Endodermal cell (in vitro differentiated cells): ENCODE measurements at regions not wholly inside any gene's neighbourhood (a gene's known extent, or its start where the extent isn't known, plus 50 kb on each side); places are given as distances from the start of the nearest gene placed in this dataset.
"Not testable (repeated sequence)": the region's sequence is repeated elsewhere in the genome, so short reads cannot be mapped to it uniquely, and the experiment has no call there.

Source experiments
- DNase-seq: peaks from one replicate; pipeline ENCODE4 v3.0.0-alpha.2; 2017
- H3K27ac ChIP-seq: 2 replicates; pipeline ENCODE4 v1.5.1; 2013; ENCODE audit warnings: mild to moderate bottlenecking, low read depth, low read length, moderate library complexity
- H3K27me3 ChIP-seq: 2 replicates; pipeline ENCODE4 v1.6.1; 2013; ENCODE audit warnings: mild to moderate bottlenecking, low read length, moderate library complexity; ENCODE audit not compliant: insufficient read depth, control insufficient read depth, poor library complexity, severe bottlenecking
- H3K36me3 ChIP-seq: 2 replicates; pipeline ENCODE4 v1.7.0; 2013; ENCODE audit warnings: mild to moderate bottlenecking, low read length, moderate library complexity; ENCODE audit not compliant: control insufficient read depth, insufficient read depth
- H3K4me1 ChIP-seq: one replicate; pipeline ENCODE4 v1.7.0; 2013; ENCODE audit warnings: low read length; ENCODE audit not compliant: control insufficient read depth, insufficient read depth
- H3K4me3 ChIP-seq: 2 replicates; pipeline ENCODE4 v1.5.1; 2013; ENCODE audit warnings: mild to moderate bottlenecking, low read length, moderate library complexity
- H3K9ac ChIP-seq: 2 replicates; pipeline ENCODE4 v1.6.1; 2013; ENCODE audit warnings: mild to moderate bottlenecking, low read length, moderate library complexity; ENCODE audit not compliant: poor library complexity, severe bottlenecking; ENCODE audit errors: extremely low read depth
- H3K9me3 ChIP-seq: 2 replicates; pipeline ENCODE4 v1.6.1; 2013; ENCODE audit warnings: mild to moderate bottlenecking, low read length, moderate library complexity; ENCODE audit not compliant: control insufficient read depth
- H3K27ac Mint-ChIP-seq: 2 replicates; pipeline ENCODE4 v1.8.0; 2020; ENCODE audit warnings: mixed read lengths
- H3K27me3 Mint-ChIP-seq: 2 replicates; pipeline ENCODE4 v1.8.0; 2021; ENCODE audit warnings: mild to moderate bottlenecking, mixed read lengths; ENCODE audit not compliant: insufficient read depth
- H3K36me3 Mint-ChIP-seq: 2 replicates; pipeline ENCODE4 v1.8.0; 2020; ENCODE audit warnings: low read depth, mixed read lengths
- H3K4me1 Mint-ChIP-seq: 2 replicates; pipeline ENCODE4 v1.8.0; 2020; ENCODE audit warnings: mixed read lengths
- H3K4me3 Mint-ChIP-seq: 2 replicates; pipeline ENCODE4 v1.8.0; 2020; ENCODE audit warnings: mild to moderate bottlenecking, moderate library complexity, mixed read lengths
- H3K9me3 Mint-ChIP-seq: 2 replicates; pipeline ENCODE4 v1.8.0; 2020; ENCODE audit warnings: mild to moderate bottlenecking, mixed read lengths
- WGBS, 2 experiments: methylation state at CpG; one replicate each; pipeline versions ENCODE4 v1.1.5 to v1.1.7; 2013; ENCODE audit warnings: missing lambda C conversion rate in 2 of 2, mixed read lengths in 1 of 2; ENCODE audit not compliant: insufficient coverage in 1 of 2, insufficient read length in 1 of 2; 5-methylcytosine and 5-hydroxymethylcytosine counted together
- TF ChIP-seq, protein P1 (sequence below): fragments of 200-600 bp; sonication (generic); conservative IDR thresholded peaks from 2 replicates; pipeline ENCODE4 v1.5.0; 2021; ENCODE audit warnings: antibody characterized with exemption, mild to moderate bottlenecking

DNA sequence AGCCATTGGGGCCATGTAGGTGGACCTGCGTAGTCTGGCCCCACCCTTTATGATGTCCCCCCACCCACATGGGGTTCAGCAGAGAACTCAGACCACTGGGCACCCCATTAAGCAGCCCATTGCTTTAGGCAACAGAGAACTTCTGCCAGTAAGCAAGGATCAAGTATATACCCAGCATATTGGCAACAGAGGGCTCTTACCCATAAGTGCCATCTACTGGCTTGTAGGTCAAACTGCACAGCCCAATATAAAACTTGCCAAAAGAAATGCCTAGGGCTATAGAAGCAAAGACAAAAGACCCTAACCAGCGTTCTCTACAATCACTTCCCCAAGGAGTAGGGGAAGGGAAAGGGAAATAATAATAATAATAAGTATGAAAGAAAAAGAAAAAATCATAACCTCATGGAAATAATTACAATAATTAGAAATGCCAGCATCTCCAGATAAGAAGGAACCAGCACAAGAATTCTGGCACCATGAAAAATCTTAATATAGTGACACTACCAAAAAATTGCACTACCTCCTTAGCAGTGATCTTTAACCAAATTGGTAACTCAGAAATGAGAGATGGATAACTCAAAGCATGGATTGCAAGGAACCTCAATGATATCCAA lies 1090.7 kb downstream of the FAT4 start:
- no peaks in the 10 kb centered on the region for H3K4me1 Mint-ChIP-seq
- Histone ChIP-seq H3K36me3 (no peaks in the 10 kb centered on the region), H3K4me1 (no peaks in the 10 kb centered on the region), H3K9me3 (no peaks in the 10 kb centered on the region), H3K27ac (no peak overlapping the region), H3K9ac (no peak overlapping the region), H3K4me3 (no peak overlapping the region), H3K27me3 (no peaks in the 10 kb centered on the region)
- no peaks in the 10 kb centered on the region for H3K9me3 Mint-ChIP-seq
- no peak overlapping the region for H3K4me3 Mint-ChIP-seq
- no peaks in the 10 kb centered on the region for H3K36me3 Mint-ChIP-seq
- TF ChIP-seq, protein P1, sequence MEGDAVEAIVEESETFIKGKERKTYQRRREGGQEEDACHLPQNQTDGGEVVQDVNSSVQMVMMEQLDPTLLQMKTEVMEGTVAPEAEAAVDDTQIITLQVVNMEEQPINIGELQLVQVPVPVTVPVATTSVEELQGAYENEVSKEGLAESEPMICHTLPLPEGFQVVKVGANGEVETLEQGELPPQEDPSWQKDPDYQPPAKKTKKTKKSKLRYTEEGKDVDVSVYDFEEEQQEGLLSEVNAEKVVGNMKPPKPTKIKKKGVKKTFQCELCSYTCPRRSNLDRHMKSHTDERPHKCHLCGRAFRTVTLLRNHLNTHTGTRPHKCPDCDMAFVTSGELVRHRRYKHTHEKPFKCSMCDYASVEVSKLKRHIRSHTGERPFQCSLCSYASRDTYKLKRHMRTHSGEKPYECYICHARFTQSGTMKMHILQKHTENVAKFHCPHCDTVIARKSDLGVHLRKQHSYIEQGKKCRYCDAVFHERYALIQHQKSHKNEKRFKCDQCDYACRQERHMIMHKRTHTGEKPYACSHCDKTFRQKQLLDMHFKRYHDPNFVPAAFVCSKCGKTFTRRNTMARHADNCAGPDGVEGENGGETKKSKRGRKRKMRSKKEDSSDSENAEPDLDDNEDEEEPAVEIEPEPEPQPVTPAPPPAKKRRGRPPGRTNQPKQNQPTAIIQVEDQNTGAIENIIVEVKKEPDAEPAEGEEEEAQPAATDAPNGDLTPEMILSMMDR, result peak; percentile 83
- no peaks in the 10 kb centered on the region for H3K27me3 Mint-ChIP-seq
- no peak overlapping the region for H3K27ac Mint-ChIP-seq
- DNase-seq, result no peak
- WGBS, 2 experiments, result 91% methylated on average over 1 of the region's 2 CpGs; no CpG with 5 or more reads in 1 of the 2 experiments

DNA sequence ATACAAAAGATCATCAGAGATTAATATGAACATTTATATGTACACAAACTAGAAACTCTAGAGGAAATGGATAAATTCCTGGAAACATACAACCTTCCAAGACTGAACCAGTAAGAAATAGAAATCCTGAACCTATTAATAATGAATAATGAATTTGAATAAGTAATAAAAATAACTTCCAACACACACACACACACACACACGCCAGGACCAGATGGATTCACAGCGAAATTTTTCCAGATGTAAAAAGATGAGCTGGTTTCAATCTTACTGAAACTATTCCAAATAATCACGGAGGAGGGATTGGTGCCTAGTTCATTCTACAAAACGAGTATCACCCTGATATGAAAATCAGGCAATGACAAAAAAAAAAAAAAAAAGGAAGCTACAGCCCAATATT lies 1095.0 kb downstream of the FAT4 start:
- no peak overlapping the region for H3K27ac Mint-ChIP-seq
- H3K4me3 ChIP-seq, result no peak overlapping the region
- H3K9ac ChIP-seq, result no peak overlapping the region
- TF ChIP-seq, protein P1, result no peak
- H3K9me3 Mint-ChIP-seq, result no peaks in the 10 kb centered on the region
- 88% methylated on average over 4 of the region's 4 CpGs; no CpG with 5 or more reads in 1 of the 2 experiments for WGBS, 2 experiments
- no peak for DNase-seq
- H3K36me3 ChIP-seq, result no peaks in the 10 kb centered on the region
- no peak overlapping the region for H3K4me3 Mint-ChIP-seq
- no peaks in the 10 kb centered on the region for H3K4me1 Mint-ChIP-seq
- H3K9me3 ChIP-seq, result no peaks in the 10 kb centered on the region
- H3K4me1 ChIP-seq, result no peaks in the 10 kb centered on the region
- H3K27me3 Mint-ChIP-seq, result no peaks in the 10 kb centered on the region
- H3K27ac ChIP-seq, result no peak overlapping the region
- no peaks in the 10 kb centered on the region for H3K27me3 ChIP-seq
- no peaks in the 10 kb centered on the region for H3K36me3 Mint-ChIP-seq

DNA sequence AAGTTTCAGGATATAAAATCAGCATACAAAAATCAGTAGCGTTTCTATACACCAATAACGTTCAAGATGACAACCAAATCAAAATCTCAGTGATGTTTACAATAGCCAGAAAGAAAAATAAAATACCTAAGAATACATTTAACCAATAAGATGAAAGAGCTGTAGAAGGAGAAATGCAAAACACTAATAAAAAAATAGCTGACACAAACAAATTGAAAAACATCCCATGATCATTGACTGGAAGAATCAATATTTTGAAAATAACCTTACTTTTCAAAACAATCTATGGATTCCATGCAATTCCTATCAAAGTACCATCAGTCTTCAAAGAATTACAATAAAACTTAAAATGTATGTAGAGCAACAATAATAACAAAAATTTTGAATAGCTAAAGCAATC lies 1096.3 kb downstream of the FAT4 start:
- Histone ChIP-seq H3K27ac (no peak overlapping the region), H3K27me3 (no peaks in the 10 kb centered on the region), H3K9ac (no peak overlapping the region), H3K36me3 (no peaks in the 10 kb centered on the region), H3K4me1 (no peaks in the 10 kb centered on the region), H3K4me3 (no peak overlapping the region), H3K9me3 (no peaks in the 10 kb centered on the region)
- H3K4me1 Mint-ChIP-seq, result no peaks in the 10 kb centered on the region
- H3K4me3 Mint-ChIP-seq, result no peak overlapping the region
- TF ChIP-seq, protein P1, result no peak
- no peak for DNase-seq
- H3K27me3 Mint-ChIP-seq, result no peaks in the 10 kb centered on the region
- no peak overlapping the region for H3K27ac Mint-ChIP-seq
- H3K36me3 Mint-ChIP-seq, result no peaks in the 10 kb centered on the region
- WGBS, 2 experiments, result 80% methylated on average over 2 of the region's 2 CpGs; no CpG with 5 or more reads in 1 of the 2 experiments
- no peaks in the 10 kb centered on the region for H3K9me3 Mint-ChIP-seq

DNA sequence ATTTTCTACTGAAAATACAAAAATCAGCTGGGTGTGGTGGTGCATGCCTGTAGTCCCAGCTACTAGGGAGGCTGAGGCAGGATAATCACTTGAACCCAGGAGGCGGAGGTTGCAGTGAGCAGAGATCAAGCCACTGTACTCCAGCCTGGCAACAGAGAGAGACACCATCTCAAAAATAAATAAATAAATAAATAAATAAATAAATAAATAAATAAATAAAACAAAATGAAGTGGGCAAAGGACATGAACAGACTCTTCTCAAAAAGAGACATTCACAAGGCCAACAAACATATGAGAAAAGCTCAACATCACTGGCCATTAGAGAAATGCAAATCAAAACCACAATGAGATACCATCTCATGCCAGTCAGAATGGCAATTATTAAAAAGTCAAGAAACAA lies 1097.6 kb downstream of the FAT4 start:
- not testable (repeated sequence) for H3K27ac Mint-ChIP-seq, H3K27me3 Mint-ChIP-seq, H3K4me1 ChIP-seq, H3K27me3 ChIP-seq, H3K9me3 ChIP-seq, H3K27ac ChIP-seq, H3K4me3 Mint-ChIP-seq, H3K9ac ChIP-seq, H3K9me3 Mint-ChIP-seq, H3K4me1 Mint-ChIP-seq, H3K4me3 ChIP-seq, DNase-seq, H3K36me3 Mint-ChIP-seq, H3K36me3 ChIP-seq
- WGBS, 2 experiments, result 100% methylated on average over 1 of the region's 1 CpG; no CpG with 5 or more reads in 1 of the 2 experiments
